CD4-positive, CD25-positive, alpha-beta regulatory T cell (primary cell): ENCODE measurements at regions not wholly inside any gene's neighbourhood (a gene's known extent, or its start where the extent isn't known, plus 50 kb on each side); places are given as distances from the start of the nearest gene placed in this dataset.

ENCODE experiments used
- ATAC-seq, 2 donors: fragments of 150-1000 bp; cut with Tn5 transposase; one replicate each; pipeline ENCODE4 v1.10.0; 2021; ENCODE audit warnings: low read depth in 2 of 2, moderate number of reproducible peaks in 2 of 2, moderate library complexity in 1 of 2
- DNase-seq, 3 donors: peaks; one replicate each; pipeline versions ENCODE4 v3.0.0 to v3.0.0-alpha.2; 2012 to 2022; ENCODE audit warnings: mixed read lengths in 1 of 3
- H3K27ac ChIP-seq: one replicate; pipeline ENCODE4 v1.7.0; 2013; ENCODE audit warnings: mild to moderate bottlenecking, low read length; ENCODE audit not compliant: insufficient read depth, poor library complexity, severe bottlenecking
- H3K27me3 ChIP-seq: one replicate; pipeline ENCODE4 v1.7.0; 2013; ENCODE audit warnings: low read length; ENCODE audit not compliant: control insufficient read depth, insufficient read depth
- H3K36me3 ChIP-seq: one replicate; pipeline ENCODE4 v1.7.0; 2013; ENCODE audit warnings: mild to moderate bottlenecking, low read length, moderate library complexity; ENCODE audit not compliant: control insufficient read depth, insufficient read depth
- H3K4me1 ChIP-seq: 2 replicates; pipeline ENCODE4 v1.7.0; 2013; ENCODE audit warnings: mild to moderate bottlenecking, low read length; ENCODE audit not compliant: insufficient read depth, control insufficient read depth, poor library complexity, severe bottlenecking
- H3K4me3 ChIP-seq: one replicate; pipeline ENCODE4 v1.7.0; 2013; ENCODE audit warnings: low read depth, mild to moderate bottlenecking, low read length, moderate library complexity
- H3K9me3 ChIP-seq, 2 experiments: 1 replicate in 1 of 2; 2 replicates in 1 of 2; pipeline ENCODE4 v1.7.0; 2013; ENCODE audit warnings: low read length in 2 of 2, mild to moderate bottlenecking in 1 of 2, moderate library complexity in 1 of 2; ENCODE audit not compliant: control insufficient read depth in 2 of 2
- H3K27ac Mint-ChIP-seq, 3 donors: one replicate each; pipeline ENCODE4 v1.8.0; 2020 to 2022; ENCODE audit warnings: mild to moderate bottlenecking in 3 of 3, mixed read lengths in 3 of 3, moderate library complexity in 2 of 3
- H3K27me3 Mint-ChIP-seq: one replicate; pipeline ENCODE4 v1.8.0; 2022; ENCODE audit warnings: mild to moderate bottlenecking, mixed read lengths
- H3K36me3 Mint-ChIP-seq: one replicate; pipeline ENCODE4 v1.8.0; 2020; ENCODE audit warnings: mixed read lengths
- H3K4me1 Mint-ChIP-seq, 4 donors: one replicate each; pipeline ENCODE4 v1.8.0; 2020 to 2022; ENCODE audit warnings: mixed read lengths in 4 of 4, mild to moderate bottlenecking in 1 of 4
- H3K4me3 Mint-ChIP-seq, 4 donors: one replicate each; pipeline ENCODE4 v1.8.0; 2020 to 2022; ENCODE audit warnings: mild to moderate bottlenecking in 4 of 4, mixed read lengths in 4 of 4, moderate library complexity in 3 of 4
- H3K9me3 Mint-ChIP-seq, 7 donors: one replicate each; pipeline ENCODE4 v1.8.0; 2020 to 2022; ENCODE audit warnings: mixed read lengths in 7 of 7, mild to moderate bottlenecking in 3 of 7, moderate library complexity in 2 of 7

DNA sequence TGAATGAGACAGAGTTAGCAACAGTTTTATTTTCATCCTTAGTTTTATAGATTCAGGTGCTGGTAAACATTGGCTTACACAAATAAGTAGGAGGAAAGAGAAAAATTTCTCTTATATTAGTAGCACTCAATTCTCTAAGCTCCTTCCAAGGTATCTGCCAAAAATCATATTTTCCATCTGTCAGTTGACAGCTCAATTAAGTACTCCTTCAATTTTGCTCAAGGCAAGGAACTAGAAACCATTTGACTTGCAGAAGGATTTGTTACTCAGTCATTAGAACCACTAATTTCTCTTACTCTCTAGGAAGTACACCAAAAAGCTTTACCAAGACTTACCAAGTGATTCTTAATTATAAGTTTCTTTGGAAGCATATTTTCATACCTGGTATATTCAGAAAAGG lies 101.4 kb upstream of the ATP8B1 start:
- H3K36me3 ChIP-seq, result no peaks in the 10 kb centered on the region
- H3K4me1 Mint-ChIP-seq, result no peaks in the 10 kb centered on the region
- no peaks in the 10 kb centered on the region for H3K36me3 Mint-ChIP-seq
- ATAC-seq, result no peak
- DNase-seq, result no peak
- no peak overlapping the region for H3K27ac Mint-ChIP-seq
- no peaks in the 10 kb centered on the region for H3K27me3 ChIP-seq
- no peak overlapping the region for H3K4me3 Mint-ChIP-seq
- no peak overlapping the region for H3K27ac ChIP-seq
- H3K9me3 ChIP-seq, result no peaks in the 10 kb centered on the region
- no peak overlapping the region for H3K4me3 ChIP-seq
- H3K4me1 ChIP-seq, result no peaks in the 10 kb centered on the region
- no peaks in the 10 kb centered on the region for H3K27me3 Mint-ChIP-seq
- H3K9me3 Mint-ChIP-seq, result peaks cover 0 to 2% (median 0%) of the 10 kb centered on the region in 7 donors

DNA sequence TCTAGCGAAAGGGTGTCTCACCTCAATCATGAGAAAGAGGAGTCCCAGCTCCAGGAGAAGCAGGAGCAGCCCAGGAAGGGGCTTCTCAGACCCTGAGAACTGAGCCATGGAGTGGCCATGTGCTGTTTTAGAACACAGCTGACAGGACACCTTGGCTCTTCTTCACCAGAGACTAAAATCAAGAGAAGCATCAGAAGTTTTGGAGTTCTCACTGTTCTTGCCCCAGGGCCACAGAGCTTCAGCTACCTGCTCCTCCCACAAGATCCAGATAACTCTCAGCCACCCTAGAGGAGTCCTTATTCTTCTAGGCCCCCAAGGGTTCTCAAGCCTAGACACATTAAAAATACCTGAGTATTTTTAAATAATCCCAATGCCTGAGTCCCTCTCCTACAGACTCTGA lies 99.6 kb upstream of the ATP8B1 start:
- ATAC-seq (no peak), DNase-seq (no peak)
- no peaks in the 10 kb centered on the region for H3K9me3 ChIP-seq
- Mint-ChIP-seq H3K36me3 (no peaks in the 10 kb centered on the region), H3K4me3 (no peak overlapping the region), H3K27me3 (no peaks in the 10 kb centered on the region), H3K9me3 (peaks cover 0 to 2% (median 0%) of the 10 kb centered on the region in 7 donors), H3K4me1 (no peaks in the 10 kb centered on the region), H3K27ac (no peak overlapping the region)
- H3K36me3 ChIP-seq, result no peaks in the 10 kb centered on the region
- no peaks in the 10 kb centered on the region for H3K4me1 ChIP-seq
- H3K27ac ChIP-seq, result no peak overlapping the region
- H3K27me3 ChIP-seq, result no peaks in the 10 kb centered on the region
- no peak overlapping the region for H3K4me3 ChIP-seq

DNA sequence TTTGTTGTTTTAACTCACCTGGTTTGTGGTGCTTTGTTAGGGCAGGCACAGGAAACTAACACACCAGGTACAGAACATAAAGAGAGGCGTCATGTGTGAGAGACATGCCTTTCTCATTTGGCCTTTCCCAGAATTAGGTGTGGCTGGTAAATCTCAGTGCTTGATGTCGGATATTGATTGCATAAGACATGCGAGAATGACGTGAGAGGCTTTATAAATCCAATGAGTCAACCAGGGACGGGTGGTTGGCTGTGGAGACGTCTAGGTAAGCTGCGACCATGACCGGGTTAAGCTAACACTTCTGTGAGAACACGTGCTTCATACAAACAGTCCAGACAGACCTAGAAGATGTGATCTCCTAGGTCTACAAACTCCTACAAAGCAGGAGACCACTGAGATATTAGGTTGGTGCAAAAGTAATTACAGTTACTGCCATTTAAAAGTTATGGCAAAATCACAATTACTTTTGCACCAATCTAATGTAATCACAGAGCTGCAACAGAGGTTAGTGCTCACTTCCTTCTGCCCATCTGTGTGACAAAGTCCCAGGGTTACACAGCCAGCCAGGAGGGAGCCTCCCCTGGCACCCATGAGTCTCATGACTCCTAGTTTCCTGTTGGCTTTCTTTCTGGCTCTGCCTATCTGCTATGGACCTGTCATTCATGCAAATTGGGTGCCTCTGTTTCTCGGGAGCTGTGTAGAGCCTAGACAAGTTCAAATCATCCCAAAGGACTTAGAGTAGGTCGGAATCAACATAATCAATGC lies 98.9 kb upstream of the ATP8B1 start:
- Histone ChIP-seq H3K9me3 (no peaks in the 10 kb centered on the region), H3K27me3 (no peaks in the 10 kb centered on the region)
- no peaks in the 10 kb centered on the region for H3K36me3 Mint-ChIP-seq

DNA sequence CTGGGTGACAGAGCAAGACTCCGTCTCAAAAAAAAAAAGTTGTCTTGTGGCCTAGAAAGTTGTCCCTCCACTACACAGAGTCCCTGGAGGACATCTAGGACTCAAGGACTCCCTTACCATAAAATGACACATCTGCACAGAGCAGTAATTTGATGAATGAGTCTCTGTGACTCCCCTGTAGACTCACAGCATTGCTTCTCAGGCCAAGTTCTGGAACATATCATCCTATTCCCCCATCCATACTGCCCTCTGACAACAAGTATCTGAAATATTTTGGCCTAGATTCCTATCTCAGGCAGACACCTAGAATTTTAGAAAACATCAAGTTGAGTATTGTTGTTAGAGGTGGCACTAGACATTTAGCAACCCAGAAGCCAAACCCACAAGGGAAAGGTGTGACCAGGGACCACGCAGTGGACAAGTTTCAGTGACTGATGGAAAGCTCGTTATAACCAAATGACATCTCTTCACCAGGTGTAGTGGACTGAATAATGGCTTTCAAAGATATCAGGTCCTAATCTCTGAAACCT lies 97.9 kb upstream of the ATP8B1 start:
- Histone ChIP-seq H3K36me3 (no peaks in the 10 kb centered on the region), H3K9me3 (no peaks in the 10 kb centered on the region), H3K4me3 (no peak overlapping the region), H3K27ac (no peak overlapping the region), H3K27me3 (no peaks in the 10 kb centered on the region), H3K4me1 (no peaks in the 10 kb centered on the region)
- no peak overlapping the region for H3K4me3 Mint-ChIP-seq
- no peak overlapping the region for H3K27ac Mint-ChIP-seq
- no peaks in the 10 kb centered on the region for H3K27me3 Mint-ChIP-seq
- no peaks in the 10 kb centered on the region for H3K4me1 Mint-ChIP-seq
- H3K9me3 Mint-ChIP-seq, result peaks cover 0 to 4% (median 0%) of the 10 kb centered on the region in 7 donors
- H3K36me3 Mint-ChIP-seq, result no peaks in the 10 kb centered on the region
- DNase-seq, result no peak
- no peak for ATAC-seq

More for the DNA sequence above, 98.9 kb upstream of the ATP8B1 start:
- Histone ChIP-seq H3K4me3 (no peak overlapping the region), H3K36me3 (no peaks in the 10 kb centered on the region), H3K27ac (no peak overlapping the region), H3K4me1 (no peaks in the 10 kb centered on the region)
- no peaks in the 10 kb centered on the region for H3K4me1 Mint-ChIP-seq
- ATAC-seq (no peak), DNase-seq (no peak)
- no peak overlapping the region for H3K4me3 Mint-ChIP-seq
- peaks cover 0 to 2% (median 0%) of the 10 kb centered on the region in 7 donors for H3K9me3 Mint-ChIP-seq
- no peaks in the 10 kb centered on the region for H3K27me3 Mint-ChIP-seq
- no peak overlapping the region for H3K27ac Mint-ChIP-seq

DNA sequence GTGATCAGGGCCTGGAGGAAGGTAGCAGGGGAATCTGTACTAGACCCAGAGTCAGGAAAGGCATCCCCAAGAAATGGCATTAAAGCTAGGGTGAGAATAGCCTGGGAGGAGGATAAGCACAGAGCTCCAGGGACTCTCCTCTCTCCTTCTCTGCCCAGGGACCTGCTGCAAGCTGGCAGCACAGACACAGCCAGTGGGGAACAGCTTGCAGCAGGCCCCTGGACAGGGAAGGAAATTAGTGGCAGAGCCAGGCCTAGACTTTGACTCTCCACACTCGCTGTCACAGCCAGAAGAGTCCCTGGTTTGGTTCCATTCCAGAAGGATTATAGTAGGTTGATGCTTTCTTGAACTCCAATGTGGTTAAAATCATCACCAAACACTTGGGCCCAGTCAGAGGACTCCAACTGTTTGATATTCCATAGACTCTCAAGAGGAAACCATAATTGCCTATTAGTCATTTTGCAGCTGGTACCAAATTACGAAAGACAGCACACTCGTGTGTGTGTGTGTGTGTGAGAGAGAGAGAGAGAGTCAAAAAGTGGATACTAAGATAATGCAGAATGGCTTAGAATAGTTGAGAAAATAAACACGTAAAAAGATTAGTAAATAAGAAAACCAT lies 95.5 kb upstream of the ATP8B1 start:
- H3K9me3 ChIP-seq, result no peaks in the 10 kb centered on the region
- no peaks in the 10 kb centered on the region for H3K4me1 ChIP-seq
- H3K4me3 Mint-ChIP-seq, result no peak overlapping the region
- DNase-seq, result no peak
- H3K36me3 ChIP-seq, result no peaks in the 10 kb centered on the region
- H3K27ac ChIP-seq, result no peak overlapping the region
- no peaks in the 10 kb centered on the region for H3K36me3 Mint-ChIP-seq
- H3K4me3 ChIP-seq, result no peak overlapping the region
- H3K4me1 Mint-ChIP-seq, result no peaks in the 10 kb centered on the region
- H3K27me3 Mint-ChIP-seq, result no peaks in the 10 kb centered on the region
- H3K27me3 ChIP-seq, result no peaks in the 10 kb centered on the region
- no peak overlapping the region for H3K27ac Mint-ChIP-seq
- ATAC-seq, result no peak
- H3K9me3 Mint-ChIP-seq, result peaks cover 0 to 4% (median 0%) of the 10 kb centered on the region in 7 donors

DNA sequence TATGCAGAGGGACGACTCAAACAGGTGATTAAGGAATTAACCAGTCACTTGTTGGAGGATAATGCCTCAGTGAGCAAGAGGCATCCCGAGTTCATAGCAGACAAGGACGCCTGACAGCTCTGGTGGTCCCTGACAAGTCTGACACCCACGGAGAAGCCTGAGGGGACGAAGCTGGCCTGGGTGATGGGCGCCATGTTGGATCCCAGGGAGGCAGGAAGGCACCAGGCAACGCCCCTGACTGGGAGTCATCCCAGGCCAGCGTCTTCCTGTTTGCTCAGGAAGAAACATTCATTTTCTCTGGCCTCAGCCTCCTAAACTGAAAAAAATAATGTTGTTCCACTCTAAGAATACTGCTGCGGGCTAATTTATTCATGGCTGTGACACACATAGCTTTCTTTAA lies 92.1 kb upstream of the ATP8B1 start:
- Mint-ChIP-seq H3K36me3 (no peaks in the 10 kb centered on the region), H3K27ac (no peak overlapping the region), H3K4me1 (no peaks in the 10 kb centered on the region), H3K4me3 (no peak overlapping the region), H3K9me3 (peaks cover 0 to 2% (median 0%) of the 10 kb centered on the region in 7 donors), H3K27me3 (peaks cover 6% of the 10 kb centered on the region)
- H3K36me3 ChIP-seq, result no peaks in the 10 kb centered on the region
- H3K27ac ChIP-seq, result no peak overlapping the region
- H3K27me3 ChIP-seq, result no peaks in the 10 kb centered on the region
- H3K4me1 ChIP-seq, result no peaks in the 10 kb centered on the region
- no peak overlapping the region for H3K4me3 ChIP-seq
- DNase-seq, result no peak
- no peak for ATAC-seq
- no peaks in the 10 kb centered on the region for H3K9me3 ChIP-seq

DNA sequence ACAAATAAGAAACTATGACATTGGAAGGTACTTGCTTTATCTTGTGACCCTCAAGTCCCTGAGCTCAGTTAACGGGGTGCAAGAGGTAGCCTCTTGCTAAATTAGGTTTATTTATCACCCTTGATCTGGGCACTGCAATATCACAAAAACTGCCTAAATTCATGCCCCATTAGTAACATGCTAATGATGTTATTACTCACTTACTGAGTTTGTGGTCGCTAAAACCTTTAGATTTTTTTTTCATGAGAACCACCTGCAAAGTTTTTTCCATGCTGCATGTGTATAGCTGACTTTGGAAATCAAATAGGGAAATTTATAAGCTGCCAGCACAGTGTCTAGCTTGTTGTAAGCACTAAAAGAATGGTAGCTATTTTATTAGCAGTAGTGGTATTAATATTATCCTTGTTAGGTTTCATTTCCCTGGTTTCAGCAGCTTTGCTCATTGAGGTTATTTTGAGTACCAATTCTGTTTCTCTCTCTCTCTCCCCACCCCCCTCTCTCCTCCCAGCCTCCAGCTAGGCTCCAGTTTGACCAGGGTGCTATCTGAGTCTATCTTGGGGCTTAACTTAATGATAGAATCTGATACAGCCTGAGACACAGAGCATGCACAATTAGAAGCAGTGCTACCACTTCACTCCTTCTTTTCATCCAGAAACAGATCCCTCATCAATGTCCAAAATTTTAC lies 88.7 kb upstream of the ATP8B1 start:
- no peaks in the 10 kb centered on the region for H3K9me3 ChIP-seq
- no peak overlapping the region for H3K27ac ChIP-seq
- Mint-ChIP-seq H3K4me3 (no peak overlapping the region), H3K27ac (no peak overlapping the region), H3K27me3 (peaks cover 6% of the 10 kb centered on the region), H3K9me3 (peaks cover 0 to 5% (median 0%) of the 10 kb centered on the region in 7 donors), H3K4me1 (no peaks in the 10 kb centered on the region), H3K36me3 (no peaks in the 10 kb centered on the region)
- no peaks in the 10 kb centered on the region for H3K36me3 ChIP-seq
- ATAC-seq (no peak), DNase-seq (no peak)
- no peaks in the 10 kb centered on the region for H3K4me1 ChIP-seq
- H3K4me3 ChIP-seq, result no peak overlapping the region
- H3K27me3 ChIP-seq, result no peaks in the 10 kb centered on the region
